ENCODE measurements at regions not wholly inside any gene's neighbourhood (a gene's known extent, or its start where the extent isn't known, plus 50 kb on each side); places are given as distances from the start of the nearest gene placed in this dataset.
"Not testable (repeated sequence)": the region's sequence is repeated elsewhere in the genome, so short reads cannot be mapped to it uniquely, and the experiment has no call there.

DNA sequence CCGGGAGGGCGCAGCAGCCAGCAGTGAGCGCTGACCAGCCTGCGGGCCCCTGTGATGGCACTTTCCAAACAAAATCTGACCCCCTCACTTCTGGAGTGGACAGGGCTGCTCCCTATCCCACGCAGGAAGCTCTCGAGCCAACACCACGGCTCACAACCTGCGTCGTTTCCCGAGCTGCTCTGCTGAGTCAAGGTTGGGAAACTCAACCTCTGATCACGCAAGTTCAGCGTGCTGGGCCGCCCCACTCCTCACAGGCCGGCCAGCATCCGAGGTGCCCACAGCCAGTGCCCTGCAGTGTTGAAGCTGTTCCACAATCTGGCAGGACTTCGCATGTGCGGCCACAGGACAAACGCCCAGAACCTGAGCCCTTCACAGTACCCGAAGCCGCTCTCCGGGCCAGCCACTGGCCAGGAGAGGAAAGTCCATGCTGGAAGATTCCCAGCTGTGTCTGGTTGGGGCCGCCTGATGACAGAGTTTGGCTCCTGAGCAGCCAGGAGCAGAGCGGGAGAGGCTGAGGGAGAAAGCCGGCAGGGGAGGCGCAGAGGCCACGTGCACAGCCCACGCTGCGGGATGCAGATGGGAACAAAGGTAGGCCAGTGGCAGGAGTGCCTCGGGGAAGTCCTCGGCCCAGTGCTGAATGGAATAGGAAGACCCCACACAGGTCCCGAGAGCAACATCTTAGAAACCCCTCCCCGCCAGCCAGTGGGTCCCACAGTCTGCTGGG, 263.3 kb upstream of the TCERG1L start:
- POLR2A ChIA-PET: no interaction called here
- Mint-ChIP-seq H3K36me3 (ENCODE audit: low read depth) (no peaks in the 10 kb centered on the region), H3K27me3 (no peaks in the 10 kb centered on the region), H3K4me1 (no peaks in the 10 kb centered on the region), H3K4me3 (no peak overlapping the region), H3K27ac (no peak overlapping the region), H3K9me3 (no peaks in the 10 kb centered on the region)
- DNase-seq: no peak
- CTCF ChIA-PET: no interaction called here

DNA sequence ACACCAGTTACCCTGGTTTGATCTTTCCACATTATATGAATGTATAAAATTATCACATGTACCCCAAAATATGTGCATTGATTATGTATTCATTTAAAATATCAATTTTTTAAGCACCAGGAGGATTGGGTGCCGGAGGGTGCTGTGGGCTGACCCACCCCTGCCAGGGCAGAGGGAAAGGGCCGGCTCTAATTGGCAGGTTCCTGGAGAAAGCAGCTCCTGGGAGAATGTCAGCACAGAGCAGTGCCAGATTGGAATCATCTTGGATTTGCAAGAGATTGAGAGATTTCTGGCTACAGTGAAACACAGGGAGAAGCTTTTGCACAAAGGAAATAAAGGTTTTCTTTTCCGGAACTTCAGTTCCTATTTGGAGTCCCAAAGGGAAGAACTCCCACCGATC, 264.4 kb upstream of the TCERG1L start:
- Mint-ChIP-seq H3K9me3 (no peaks in the 10 kb centered on the region), H3K27me3 (no peaks in the 10 kb centered on the region), H3K4me1 (no peaks in the 10 kb centered on the region), H3K27ac (no peak overlapping the region), H3K4me3 (no peak overlapping the region), H3K36me3 (ENCODE audit: low read depth) (no peaks in the 10 kb centered on the region)
- ChIA-PET CTCF (no interaction called here), POLR2A (no interaction called here)
- DNase-seq: no peak

DNA sequence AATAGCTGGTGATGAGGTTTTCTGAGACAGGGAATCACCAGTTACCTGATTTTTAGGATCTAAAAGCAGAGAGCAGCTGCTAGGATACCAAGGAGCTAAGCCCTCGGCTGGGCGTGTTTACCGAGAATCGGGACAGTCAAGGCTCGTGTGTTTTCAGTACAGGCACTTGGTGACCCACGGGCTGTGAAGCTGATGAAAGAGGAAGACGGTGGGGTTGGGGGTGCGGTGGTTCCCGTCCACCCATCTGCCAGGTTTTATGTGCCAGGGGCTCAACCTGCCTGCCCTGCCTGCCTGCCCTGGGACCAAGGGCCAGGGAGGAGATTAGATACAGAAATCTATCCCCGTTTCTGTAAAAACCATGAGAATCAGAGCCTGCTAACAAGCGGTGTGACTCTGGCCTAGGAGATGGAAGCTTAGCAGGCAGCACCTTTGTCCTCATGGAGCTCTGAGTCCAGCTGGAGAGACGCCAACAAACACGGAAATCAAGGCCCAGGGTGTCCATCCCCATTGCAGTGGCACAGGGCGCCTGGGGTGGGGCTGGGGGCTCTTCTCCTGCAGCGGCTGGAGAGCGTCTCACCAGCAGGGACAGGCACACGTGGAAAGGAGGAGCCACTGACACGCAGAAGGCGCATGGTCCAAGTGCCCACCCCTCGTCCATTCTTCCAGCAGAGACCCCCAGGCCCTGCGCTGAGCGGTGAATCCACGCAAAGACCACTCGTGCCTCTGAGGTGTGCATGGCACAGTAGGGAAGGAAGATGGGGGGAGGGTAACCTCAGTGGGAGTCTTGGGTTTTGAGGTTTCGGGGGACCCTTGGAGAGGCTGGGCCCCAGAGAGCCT, 265.0 kb upstream of the TCERG1L start:
- CTCF ChIA-PET: no interaction called here
- Mint-ChIP-seq H3K36me3 (ENCODE audit: low read depth) (no peaks in the 10 kb centered on the region), H3K27me3 (no peaks in the 10 kb centered on the region), H3K27ac (no peak overlapping the region), H3K9me3 (no peaks in the 10 kb centered on the region), H3K4me3 (no peak overlapping the region), H3K4me1 (no peaks in the 10 kb centered on the region)
- no peak for DNase-seq
- POLR2A ChIA-PET: no interaction called here

GRCh38 chr10:131577178-131577555, 265.6 kb upstream of the TCERG1L start:
- Mint-ChIP-seq H3K27ac (no peak overlapping the region), H3K4me1 (no peaks in the 10 kb centered on the region), H3K4me3 (no peak overlapping the region), H3K36me3 (ENCODE audit: low read depth) (no peaks in the 10 kb centered on the region), H3K9me3 (no peaks in the 10 kb centered on the region), H3K27me3 (no peaks in the 10 kb centered on the region)
- DNase-seq: no peak
- POLR2A ChIA-PET: no interaction called here
- CTCF ChIA-PET: no interaction called here

GRCh38 chr10:131577786-131578471, 266.4 kb upstream of the TCERG1L start:
- no peaks in the 10 kb centered on the region for H3K4me1 Mint-ChIP-seq
- H3K9me3 Mint-ChIP-seq: no peaks in the 10 kb centered on the region
- DNase-seq: no peak
- ChIA-PET POLR2A (no interaction called here), CTCF (no interaction called here)
- no peaks in the 10 kb centered on the region for H3K27me3 Mint-ChIP-seq
- no peak overlapping the region for H3K27ac Mint-ChIP-seq
- no peak overlapping the region for H3K4me3 Mint-ChIP-seq
- H3K36me3 Mint-ChIP-seq (ENCODE audit: low read depth): no peaks in the 10 kb centered on the region

GRCh38 chr10:131578472-131578970, 267.0 kb upstream of the TCERG1L start:
- Mint-ChIP-seq H3K36me3 (ENCODE audit: low read depth) (no peaks in the 10 kb centered on the region), H3K9me3 (no peaks in the 10 kb centered on the region), H3K27me3 (no peaks in the 10 kb centered on the region), H3K27ac (no peak overlapping the region), H3K4me1 (no peaks in the 10 kb centered on the region), H3K4me3 (no peak overlapping the region)
- ChIA-PET POLR2A (no interaction called here), CTCF (no interaction called here)
- no peak for DNase-seq

- no peak overlapping the region for H3K4me3 Mint-ChIP-seq
- H3K36me3 Mint-ChIP-seq (ENCODE audit: low read depth): no peaks in the 10 kb centered on the region
- DNase-seq: no peak
- ChIA-PET CTCF (no interaction called here), POLR2A (no interaction called here)
- no peak overlapping the region for H3K27ac Mint-ChIP-seq
- no peaks in the 10 kb centered on the region for H3K9me3 Mint-ChIP-seq
- no peaks in the 10 kb centered on the region for H3K4me1 Mint-ChIP-seq
- H3K27me3 Mint-ChIP-seq: no peaks in the 10 kb centered on the region
Measured at GRCh38 chr10:131579251-131580071, 267.9 kb upstream of the TCERG1L start.

DNA sequence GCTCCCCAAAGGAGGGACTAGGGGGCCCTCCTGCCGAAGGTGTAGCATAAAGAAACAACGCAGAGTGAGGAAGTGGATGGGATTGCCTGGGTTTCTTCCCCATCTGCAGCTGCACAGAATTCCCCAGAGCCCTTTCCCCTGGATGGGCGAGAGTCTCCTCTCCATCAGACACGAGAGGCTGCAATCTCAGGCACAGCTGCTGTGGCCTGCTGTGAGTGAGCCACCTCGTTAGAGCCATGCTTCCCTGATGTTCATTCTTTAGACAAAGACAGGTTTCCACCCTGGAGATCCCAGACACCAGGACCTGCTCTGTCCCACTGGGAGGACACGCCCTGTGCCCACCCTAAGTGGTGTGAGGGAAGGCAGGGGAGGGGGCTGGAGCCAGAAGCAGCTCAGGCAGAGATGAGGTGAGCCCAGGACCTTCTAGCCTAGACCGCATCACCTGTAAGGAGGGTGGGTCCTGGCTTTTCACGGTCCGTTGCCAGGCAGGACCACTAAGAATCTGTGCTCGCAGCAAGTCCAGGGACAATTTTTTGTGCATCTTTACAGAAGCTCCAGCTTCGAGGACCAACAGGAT, 268.6 kb upstream of the TCERG1L start:
- Mint-ChIP-seq H3K9me3 (no peaks in the 10 kb centered on the region), H3K36me3 (ENCODE audit: low read depth) (no peaks in the 10 kb centered on the region), H3K27ac (no peak overlapping the region), H3K27me3 (no peaks in the 10 kb centered on the region), H3K4me1 (no peaks in the 10 kb centered on the region), H3K4me3 (no peak overlapping the region)
- DNase-seq: no peak
- ChIA-PET CTCF (no interaction called here), POLR2A (no interaction called here)

GRCh38 chr10:131580674-131581073, 269.2 kb upstream of the TCERG1L start:
- no peak overlapping the region for H3K4me3 Mint-ChIP-seq
- no peaks in the 10 kb centered on the region for H3K9me3 Mint-ChIP-seq
- ChIA-PET CTCF (no interaction called here), POLR2A (no interaction called here)
- H3K36me3 Mint-ChIP-seq (ENCODE audit: low read depth): no peaks in the 10 kb centered on the region
- H3K27me3 Mint-ChIP-seq: no peaks in the 10 kb centered on the region
- no peak for DNase-seq
- H3K4me1 Mint-ChIP-seq: no peaks in the 10 kb centered on the region
- no peak overlapping the region for H3K27ac Mint-ChIP-seq

GRCh38 chr10:131581547-131581946, 270.0 kb upstream of the TCERG1L start:
- H3K27ac Mint-ChIP-seq; DNase-seq; H3K36me3 Mint-ChIP-seq (ENCODE audit: low read depth); POLR2A ChIA-PET; CTCF ChIA-PET; H3K9me3 Mint-ChIP-seq; H3K4me3 Mint-ChIP-seq; H3K4me1 Mint-ChIP-seq; H3K27me3 Mint-ChIP-seq: not testable (repeated sequence)

DNA sequence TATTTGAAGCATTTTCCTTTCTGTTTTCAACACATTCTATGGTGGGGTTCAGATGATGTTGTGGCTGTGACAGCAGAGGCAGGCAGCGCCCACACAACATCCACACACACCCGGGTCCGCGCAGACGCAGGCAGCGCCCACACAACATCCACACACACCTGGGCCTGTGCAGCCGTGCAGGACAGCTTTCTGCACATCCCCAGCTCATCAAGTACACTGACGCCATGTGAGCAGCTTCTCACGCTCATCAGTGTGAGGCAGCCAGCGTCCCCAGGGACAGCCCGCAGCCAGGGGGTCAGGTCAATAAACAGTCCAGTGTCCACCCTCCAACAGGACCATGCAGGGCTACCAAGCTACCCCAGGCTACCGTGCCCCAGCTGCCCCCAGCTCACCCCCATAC, 272.8 kb upstream of the TCERG1L start:
- Mint-ChIP-seq H3K4me1 (no peaks in the 10 kb centered on the region), H3K9me3 (no peaks in the 10 kb centered on the region), H3K27me3 (no peaks in the 10 kb centered on the region), H3K4me3 (no peak overlapping the region), H3K27ac (no peak overlapping the region), H3K36me3 (ENCODE audit: low read depth) (no peaks in the 10 kb centered on the region)
- no peak for DNase-seq
- ChIA-PET POLR2A (no interaction called here), CTCF (no interaction called here)

DNA sequence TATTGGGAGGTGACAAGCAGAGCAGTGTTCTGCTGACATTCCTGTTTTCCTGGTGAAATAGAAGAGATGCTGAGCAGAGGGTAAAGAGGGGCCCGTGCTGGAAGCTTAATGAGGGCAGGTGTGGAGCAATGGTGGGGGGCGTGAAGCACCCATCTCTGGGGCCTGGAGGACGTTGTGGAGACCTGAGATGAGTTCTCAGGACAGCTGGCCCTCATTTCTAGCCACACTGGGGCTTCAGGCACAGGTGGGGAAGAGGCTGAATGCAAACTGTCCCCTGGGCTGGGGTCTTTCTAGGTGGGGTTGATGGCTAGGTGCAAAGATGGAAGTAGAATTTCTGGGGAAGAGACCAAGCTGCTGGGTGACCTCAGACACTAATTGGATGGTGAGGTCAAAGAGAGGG, 274.2 kb upstream of the TCERG1L start:
- Mint-ChIP-seq H3K27me3 (no peaks in the 10 kb centered on the region), H3K27ac (no peak overlapping the region), H3K36me3 (ENCODE audit: low read depth) (no peaks in the 10 kb centered on the region), H3K9me3 (no peaks in the 10 kb centered on the region), H3K4me1 (no peaks in the 10 kb centered on the region), H3K4me3 (no peak overlapping the region)
- DNase-seq: no peak
- POLR2A ChIA-PET: no interaction called here
- CTCF ChIA-PET: no interaction called here
